ENCODE measurements at regions not wholly inside any gene's neighbourhood (a gene's known extent, or its start where the extent isn't known, plus 50 kb on each side); places are given as distances from the start of the nearest gene placed in this dataset.

DNA sequence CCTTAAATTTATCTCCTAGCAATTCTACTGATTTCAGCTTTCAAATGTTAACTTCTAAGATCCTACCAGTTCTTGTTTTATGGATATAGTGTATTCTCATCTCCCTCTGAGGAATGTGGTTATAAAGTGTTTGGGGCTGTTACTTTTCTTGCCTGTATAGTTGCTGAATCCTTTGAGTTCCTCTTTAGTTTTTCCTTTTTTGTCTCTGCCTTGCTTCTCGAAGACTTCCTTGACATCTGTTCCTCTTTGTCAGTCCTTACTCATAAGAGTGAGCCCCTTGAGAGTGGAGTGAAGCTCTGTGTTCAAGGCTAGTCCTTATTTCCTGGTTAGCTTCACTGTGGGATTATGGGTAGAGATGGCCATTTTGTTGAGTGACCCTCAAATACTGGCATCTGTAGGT is 84.6 kb downstream of the ELOVL4 start:
- TF ChIP-seq ZNF121 (CRISPR knock-in tag; IDR thresholded peaks at IDR 0.05) (no peak), ESRRA (CRISPR knock-in tag; IDR thresholded peaks at IDR 0.05; ENCODE audit: borderline replicate concordance) (no peak), TP53 (CRISPR knock-in tag; IDR thresholded peaks at IDR 0.05) (no peak), ETV6 (CRISPR knock-in tag; IDR thresholded peaks at IDR 0.05) (no peak), ZNF671 (CRISPR knock-in tag; IDR thresholded peaks at IDR 0.05) (no peak)
- TF ChIP-seq, protein P1, sequence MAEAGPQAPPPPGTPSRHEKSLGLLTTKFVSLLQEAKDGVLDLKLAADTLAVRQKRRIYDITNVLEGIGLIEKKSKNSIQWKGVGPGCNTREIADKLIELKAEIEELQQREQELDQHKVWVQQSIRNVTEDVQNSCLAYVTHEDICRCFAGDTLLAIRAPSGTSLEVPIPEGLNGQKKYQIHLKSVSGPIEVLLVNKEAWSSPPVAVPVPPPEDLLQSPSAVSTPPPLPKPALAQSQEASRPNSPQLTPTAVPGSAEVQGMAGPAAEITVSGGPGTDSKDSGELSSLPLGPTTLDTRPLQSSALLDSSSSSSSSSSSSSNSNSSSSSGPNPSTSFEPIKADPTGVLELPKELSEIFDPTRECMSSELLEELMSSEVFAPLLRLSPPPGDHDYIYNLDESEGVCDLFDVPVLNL (CRISPR knock-in tag; IDR thresholded peaks at IDR 0.05; ENCODE audit: borderline replicate concordance, low read depth) = no peak
- TF ChIP-seq, protein P2, sequence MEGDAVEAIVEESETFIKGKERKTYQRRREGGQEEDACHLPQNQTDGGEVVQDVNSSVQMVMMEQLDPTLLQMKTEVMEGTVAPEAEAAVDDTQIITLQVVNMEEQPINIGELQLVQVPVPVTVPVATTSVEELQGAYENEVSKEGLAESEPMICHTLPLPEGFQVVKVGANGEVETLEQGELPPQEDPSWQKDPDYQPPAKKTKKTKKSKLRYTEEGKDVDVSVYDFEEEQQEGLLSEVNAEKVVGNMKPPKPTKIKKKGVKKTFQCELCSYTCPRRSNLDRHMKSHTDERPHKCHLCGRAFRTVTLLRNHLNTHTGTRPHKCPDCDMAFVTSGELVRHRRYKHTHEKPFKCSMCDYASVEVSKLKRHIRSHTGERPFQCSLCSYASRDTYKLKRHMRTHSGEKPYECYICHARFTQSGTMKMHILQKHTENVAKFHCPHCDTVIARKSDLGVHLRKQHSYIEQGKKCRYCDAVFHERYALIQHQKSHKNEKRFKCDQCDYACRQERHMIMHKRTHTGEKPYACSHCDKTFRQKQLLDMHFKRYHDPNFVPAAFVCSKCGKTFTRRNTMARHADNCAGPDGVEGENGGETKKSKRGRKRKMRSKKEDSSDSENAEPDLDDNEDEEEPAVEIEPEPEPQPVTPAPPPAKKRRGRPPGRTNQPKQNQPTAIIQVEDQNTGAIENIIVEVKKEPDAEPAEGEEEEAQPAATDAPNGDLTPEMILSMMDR (IDR thresholded peaks at IDR 0.05) = no peak
- TF ChIP-seq, protein P3, sequence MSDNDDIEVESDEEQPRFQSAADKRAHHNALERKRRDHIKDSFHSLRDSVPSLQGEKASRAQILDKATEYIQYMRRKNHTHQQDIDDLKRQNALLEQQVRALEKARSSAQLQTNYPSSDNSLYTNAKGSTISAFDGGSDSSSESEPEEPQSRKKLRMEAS (CRISPR knock-in tag; IDR thresholded peaks at IDR 0.05) = no peak
